ENCODE measurements at regions not wholly inside any gene's neighbourhood (a gene's known extent, or its start where the extent isn't known, plus 50 kb on each side); places are given as distances from the start of the nearest gene placed in this dataset.

GRCh38 chr1:50358962-50359361, 64.3 kb downstream of the DMRTA2 start:
- no peak for DNase-seq

- DNase-seq = no peak
Observed at GRCh38 chr1:50357186-50357585, 66.1 kb downstream of the DMRTA2 start.

GRCh38 chr1:50354813-50355212, 68.4 kb downstream of the DMRTA2 start:
- DNase-seq = no peak

- no peak for DNase-seq
Observed at GRCh38 chr1:50352428-50352827, 70.8 kb downstream of the DMRTA2 start.

GRCh38 chr1:50350868-50351267, 72.4 kb downstream of the DMRTA2 start:
- DNase-seq = no peak

GRCh38 chr1:50350421-50350820, 72.8 kb downstream of the DMRTA2 start:
- DNase-seq = no peak

GRCh38 chr1:50349242-50349565, 74.0 kb downstream of the DMRTA2 start:
- DNase-seq = no peak

GRCh38 chr1:50348449-50349241, 74.6 kb downstream of the DMRTA2 start:
- peak; percentile 25 for DNase-seq

GRCh38 chr1:50347933-50348332, 75.3 kb downstream of the DMRTA2 start:
- no peak for DNase-seq

- DNase-seq = no peak
Observed at GRCh38 chr1:50346621-50347020, 76.6 kb downstream of the DMRTA2 start.

- DNase-seq = no peak
Observed at GRCh38 chr1:50343323-50343722, 79.9 kb downstream of the DMRTA2 start.

GRCh38 chr1:50342525-50342924, 80.7 kb downstream of the DMRTA2 start:
- no peak for DNase-seq

- no peak for DNase-seq
Observed at GRCh38 chr1:50335036-50335435, 88.2 kb downstream of the DMRTA2 start.

- DNase-seq = no peak
Observed at GRCh38 chr1:50333595-50333974, 89.7 kb downstream of the DMRTA2 start.

- DNase-seq = no peak
Observed at GRCh38 chr1:50332941-50333594, 90.2 kb downstream of the DMRTA2 start.

- DNase-seq = no peak
Observed at GRCh38 chr1:50329332-50329932, 93.8 kb downstream of the DMRTA2 start.

GRCh38 chr1:50328552-50328951, 94.7 kb downstream of the DMRTA2 start:
- DNase-seq = no peak

- no peak for DNase-seq
Observed at GRCh38 chr1:50326026-50326425, 97.2 kb downstream of the DMRTA2 start.

GRCh38 chr1:50322579-50322978, 100.7 kb downstream of the DMRTA2 start:
- no peak for DNase-seq

- DNase-seq = no peak
Observed at GRCh38 chr1:50318428-50318827, 104.8 kb downstream of the DMRTA2 start.

- no peak for DNase-seq
Observed at GRCh38 chr1:50308878-50309277, 114.4 kb downstream of the DMRTA2 start.

- DNase-seq = no peak
Observed at GRCh38 chr1:50305808-50306207, 117.4 kb downstream of the DMRTA2 start.

- no peak for DNase-seq
Observed at GRCh38 chr1:50300297-50300696, 122.9 kb downstream of the DMRTA2 start.

- no peak for DNase-seq
Observed at GRCh38 chr1:50295566-50295965, 127.7 kb downstream of the DMRTA2 start.
